A549 (cell line): ENCODE measurements at regions not wholly inside any gene's neighbourhood (a gene's known extent, or its start where the extent isn't known, plus 50 kb on each side); places are given as distances from the start of the nearest gene placed in this dataset.

ENCODE experiments used
- CEBPB ChIP-seq, 2 experiments: fragments of >200 bp in 1 of 2; sonication (Bioruptor Twin) in 1 of 2; formaldehyde crosslinking in 1 of 2; IDR thresholded peaks; 2 replicates each; pipeline ENCODE4 v1.6.1; 2012 to 2016
- CTCF ChIP-seq: fragments of >200 bp; sonication (Bioruptor Twin); formaldehyde crosslinking; IDR thresholded peaks from 3 replicates; pipeline ENCODE4 v1.5.1; 2016
- RARB ChIP-seq: fragments of 250-450 bp; sonication (Bioruptor Pico); IDR thresholded peaks from 2 replicates; pipeline ENCODE4 v1.8.0; 2021; ENCODE audit warnings: mild to moderate bottlenecking, moderate library complexity
- USF2 ChIP-seq: fragments of 450-650 bp; IDR thresholded peaks from 2 replicates; pipeline ENCODE4 v1.6.1; 2014; ENCODE audit warnings: antibody characterized with exemption
- TF ChIP-seq, protein P1 (sequence below): fragments of 150-350 bp; IDR thresholded peaks from 2 replicates; pipeline ENCODE4 v1.6.1; 2014; ENCODE audit warnings: low read depth, mild to moderate bottlenecking, low read length
- TF ChIP-seq, protein P2 (sequence below): fragments of 200-600 bp; sonication (generic); IDR thresholded peaks from 2 replicates; pipeline ENCODE4 v1.6.1; 2016; ENCODE audit warnings: antibody characterized with exemption, mild to moderate bottlenecking, moderate library complexity

DNA sequence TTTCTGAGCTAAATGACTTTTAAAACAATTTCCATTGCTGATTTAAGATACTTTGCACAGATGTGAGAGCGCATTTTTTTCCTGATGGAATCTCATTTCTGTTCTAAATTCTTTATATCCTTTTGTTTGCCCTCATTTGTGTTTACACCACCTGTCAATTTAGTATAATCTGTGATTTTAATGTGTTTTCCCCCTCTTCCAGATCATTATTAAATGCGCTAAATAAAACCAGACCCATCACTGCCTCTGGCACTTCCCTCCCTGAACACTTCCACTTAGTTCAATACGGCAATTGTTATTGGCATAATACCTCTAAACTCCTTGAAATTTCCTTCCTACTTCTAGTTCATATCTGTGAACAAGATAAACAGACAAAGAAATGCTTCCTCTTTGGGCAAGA lies 186.9 kb upstream of the ADGRL2 start:
- no peak for TF ChIP-seq CTCF
- TF ChIP-seq, protein P1, sequence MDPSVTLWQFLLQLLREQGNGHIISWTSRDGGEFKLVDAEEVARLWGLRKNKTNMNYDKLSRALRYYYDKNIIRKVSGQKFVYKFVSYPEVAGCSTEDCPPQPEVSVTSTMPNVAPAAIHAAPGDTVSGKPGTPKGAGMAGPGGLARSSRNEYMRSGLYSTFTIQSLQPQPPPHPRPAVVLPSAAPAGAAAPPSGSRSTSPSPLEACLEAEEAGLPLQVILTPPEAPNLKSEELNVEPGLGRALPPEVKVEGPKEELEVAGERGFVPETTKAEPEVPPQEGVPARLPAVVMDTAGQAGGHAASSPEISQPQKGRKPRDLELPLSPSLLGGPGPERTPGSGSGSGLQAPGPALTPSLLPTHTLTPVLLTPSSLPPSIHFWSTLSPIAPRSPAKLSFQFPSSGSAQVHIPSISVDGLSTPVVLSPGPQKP, result no peak
- TF ChIP-seq, protein P2, sequence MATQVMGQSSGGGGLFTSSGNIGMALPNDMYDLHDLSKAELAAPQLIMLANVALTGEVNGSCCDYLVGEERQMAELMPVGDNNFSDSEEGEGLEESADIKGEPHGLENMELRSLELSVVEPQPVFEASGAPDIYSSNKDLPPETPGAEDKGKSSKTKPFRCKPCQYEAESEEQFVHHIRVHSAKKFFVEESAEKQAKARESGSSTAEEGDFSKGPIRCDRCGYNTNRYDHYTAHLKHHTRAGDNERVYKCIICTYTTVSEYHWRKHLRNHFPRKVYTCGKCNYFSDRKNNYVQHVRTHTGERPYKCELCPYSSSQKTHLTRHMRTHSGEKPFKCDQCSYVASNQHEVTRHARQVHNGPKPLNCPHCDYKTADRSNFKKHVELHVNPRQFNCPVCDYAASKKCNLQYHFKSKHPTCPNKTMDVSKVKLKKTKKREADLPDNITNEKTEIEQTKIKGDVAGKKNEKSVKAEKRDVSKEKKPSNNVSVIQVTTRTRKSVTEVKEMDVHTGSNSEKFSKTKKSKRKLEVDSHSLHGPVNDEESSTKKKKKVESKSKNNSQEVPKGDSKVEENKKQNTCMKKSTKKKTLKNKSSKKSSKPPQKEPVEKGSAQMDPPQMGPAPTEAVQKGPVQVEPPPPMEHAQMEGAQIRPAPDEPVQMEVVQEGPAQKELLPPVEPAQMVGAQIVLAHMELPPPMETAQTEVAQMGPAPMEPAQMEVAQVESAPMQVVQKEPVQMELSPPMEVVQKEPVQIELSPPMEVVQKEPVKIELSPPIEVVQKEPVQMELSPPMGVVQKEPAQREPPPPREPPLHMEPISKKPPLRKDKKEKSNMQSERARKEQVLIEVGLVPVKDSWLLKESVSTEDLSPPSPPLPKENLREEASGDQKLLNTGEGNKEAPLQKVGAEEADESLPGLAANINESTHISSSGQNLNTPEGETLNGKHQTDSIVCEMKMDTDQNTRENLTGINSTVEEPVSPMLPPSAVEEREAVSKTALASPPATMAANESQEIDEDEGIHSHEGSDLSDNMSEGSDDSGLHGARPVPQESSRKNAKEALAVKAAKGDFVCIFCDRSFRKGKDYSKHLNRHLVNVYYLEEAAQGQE, result no peak
- TF ChIP-seq USF2, result no peak
- TF ChIP-seq CEBPB (IDR thresholded peaks at IDR 0.05), result no peak
- TF ChIP-seq RARB, result no peak
